Suprapubic skin (tissue), 4 donors: ENCODE measurements at regions not wholly inside any gene's neighbourhood (a gene's known extent, or its start where the extent isn't known, plus 50 kb on each side); places are given as distances from the start of the nearest gene placed in this dataset.

ENCODE experiments used
- CTCF ChIP-seq, 2 donors: fragments of 200-600 bp in 1 of 2; fragments of 450-650 bp in 1 of 2; sonication (generic) in 1 of 2; IDR thresholded peaks; one replicate each; pipeline ENCODE4 v1.5.1; 2016 to 2019; ENCODE audit warnings: antibody characterized with exemption in 2 of 2, mild to moderate bottlenecking in 1 of 2, moderate library complexity in 1 of 2
- EP300 ChIP-seq: sonication (generic); formaldehyde crosslinking; IDR thresholded peaks from one replicate; pipeline ENCODE4 v1.6.1; 2017; ENCODE audit warnings: antibody characterized with exemption
- POLR2A ChIP-seq, 2 donors: fragments of 450-650 bp; IDR thresholded peaks; one replicate each; pipeline ENCODE4 v1.6.1; 2017; ENCODE audit warnings: antibody characterized with exemption in 2 of 2, mild to moderate bottlenecking in 2 of 2, moderate library complexity in 2 of 2
- POLR2AphosphoS5 ChIP-seq, 3 donors: sonication (generic); formaldehyde crosslinking; IDR thresholded peaks; one replicate each; pipeline ENCODE4 v1.6.1; 2017; ENCODE audit warnings: antibody characterized with exemption in 3 of 3

- no peak for TF ChIP-seq POLR2AphosphoS5 (IDR thresholded peaks at IDR 0.05)
- no peak for TF ChIP-seq EP300
- TF ChIP-seq CTCF (IDR thresholded peaks at IDR 0.05) = no peak
- no peak for TF ChIP-seq POLR2A (IDR thresholded peaks at IDR 0.05)
These were observed 465.1 kb upstream of the SLIT2 start for GRCh38 chr4:19786616-19787015.
